Activated CD8-positive, alpha-beta T cell treated with anti-CD3 and anti-CD28 coated beads for 36 hours (primary cell): ENCODE measurements at regions not wholly inside any gene's neighbourhood (a gene's known extent, or its start where the extent isn't known, plus 50 kb on each side); places are given as distances from the start of the nearest gene placed in this dataset.

Experiments
- ATAC-seq: fragments of 200-7000 bp; cut with Tn5 transposase; one replicate; pipeline ENCODE4 v1.10.0; 2021; ENCODE audit warnings: mild to moderate bottlenecking, moderate library complexity
- CTCF ChIA-PET: fragments of 350-600 bp; sonication (Branson Sonifier 250); formaldehyde crosslinking; loops from one replicate; lab custom pipeline; 2021; ENCODE audit warnings: antibody characterized with exemption; lab: Charles Lee
- POLR2A ChIA-PET: fragments of 350-600 bp; sonication (Branson Sonifier 250); formaldehyde crosslinking; loops from one replicate; lab custom pipeline; 2021; ENCODE audit warnings: antibody characterized with exemption; lab: Charles Lee
- DNase-seq: peaks from one replicate; pipeline ENCODE4 v3.0.0-alpha.2; 2020
- H3K27ac Mint-ChIP-seq: one replicate; pipeline ENCODE4 v1.8.0; 2021; ENCODE audit warnings: mild to moderate bottlenecking, mixed read lengths
- H3K27me3 Mint-ChIP-seq: one replicate; pipeline ENCODE4 v1.8.0; 2021; ENCODE audit warnings: mixed read lengths
- H3K36me3 Mint-ChIP-seq: one replicate; pipeline ENCODE4 v1.8.0; 2021; ENCODE audit warnings: low read depth, mixed read lengths
- H3K4me1 Mint-ChIP-seq: one replicate; pipeline ENCODE4 v1.8.0; 2021; ENCODE audit warnings: low read depth, mixed read lengths
- H3K4me3 Mint-ChIP-seq: one replicate; pipeline ENCODE4 v1.8.0; 2021; ENCODE audit warnings: mild to moderate bottlenecking, moderate library complexity, mixed read lengths
- H3K9me3 Mint-ChIP-seq: one replicate; pipeline ENCODE4 v1.8.0; 2021; ENCODE audit warnings: mixed read lengths
- CTCF ChIP-seq: fragments of 200-600 bp; IDR thresholded peaks from one replicate; pipeline ENCODE4 v1.8.0; 2022; ENCODE audit warnings: antibody characterized with exemption, mild to moderate bottlenecking
- intact Hi-C: fragments of 100-400 bp; cut with micrococcal nuclease; formaldehyde crosslinking; loops from one replicate; pipeline ENCODE4 v1.10.0; 2022

- Mint-ChIP-seq H3K27ac (no peak overlapping the region), H3K4me1 (no peaks in the 10 kb centered on the region), H3K27me3 (no peaks in the 10 kb centered on the region), H3K4me3 (no peak overlapping the region), H3K36me3 (no peaks in the 10 kb centered on the region), H3K9me3 (no peaks in the 10 kb centered on the region)
- intact Hi-C loops, result no loop called here
- DNase-seq (no peak), ATAC-seq (no peak)
- TF ChIP-seq CTCF, result no peak
- POLR2A ChIA-PET, result no interaction called here
- CTCF ChIA-PET, result no interaction called here
Measured at GRCh38 chr2:59745085-59745484, 808.4 kb downstream of the BCL11A start.

GRCh38 chr2:59744436-59744835, 809.0 kb downstream of the BCL11A start:
- H3K36me3 Mint-ChIP-seq, result no peaks in the 10 kb centered on the region
- H3K9me3 Mint-ChIP-seq, result no peaks in the 10 kb centered on the region
- ATAC-seq (no peak), DNase-seq (no peak)
- ChIA-PET CTCF (no interaction called here), POLR2A (no interaction called here)
- H3K27ac Mint-ChIP-seq, result no peak overlapping the region
- H3K4me3 Mint-ChIP-seq, result no peak overlapping the region
- no peaks in the 10 kb centered on the region for H3K4me1 Mint-ChIP-seq
- intact Hi-C loops, result no loop called here
- no peak for TF ChIP-seq CTCF
- no peaks in the 10 kb centered on the region for H3K27me3 Mint-ChIP-seq

DNA sequence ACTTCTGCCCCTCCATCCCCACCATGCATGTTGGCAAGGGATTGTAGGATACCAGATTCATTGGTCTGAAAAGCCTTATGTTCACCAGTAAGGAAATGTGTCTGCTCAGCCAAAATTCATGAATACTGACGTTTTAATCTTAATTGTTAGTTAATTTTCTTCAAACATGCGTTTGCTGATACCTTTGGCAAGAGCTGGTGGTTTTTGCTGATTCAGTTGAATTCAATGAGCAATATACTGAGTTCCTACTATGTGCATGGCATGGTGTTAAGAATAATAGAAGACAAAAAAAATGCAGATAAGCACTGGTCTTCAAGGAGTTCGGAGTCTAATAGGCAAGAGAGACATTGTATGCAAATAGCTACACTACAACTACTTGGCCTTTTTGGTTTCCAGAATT, 811.6 kb downstream of the BCL11A start:
- Mint-ChIP-seq H3K4me3 (no peak overlapping the region), H3K9me3 (no peaks in the 10 kb centered on the region), H3K36me3 (no peaks in the 10 kb centered on the region), H3K4me1 (no peaks in the 10 kb centered on the region), H3K27me3 (no peaks in the 10 kb centered on the region), H3K27ac (no peak overlapping the region)
- no peak for TF ChIP-seq CTCF
- POLR2A ChIA-PET, result no interaction called here
- CTCF ChIA-PET, result no interaction called here
- ATAC-seq, result no peak
- intact Hi-C loops, result no loop called here
- no peak for DNase-seq

DNA sequence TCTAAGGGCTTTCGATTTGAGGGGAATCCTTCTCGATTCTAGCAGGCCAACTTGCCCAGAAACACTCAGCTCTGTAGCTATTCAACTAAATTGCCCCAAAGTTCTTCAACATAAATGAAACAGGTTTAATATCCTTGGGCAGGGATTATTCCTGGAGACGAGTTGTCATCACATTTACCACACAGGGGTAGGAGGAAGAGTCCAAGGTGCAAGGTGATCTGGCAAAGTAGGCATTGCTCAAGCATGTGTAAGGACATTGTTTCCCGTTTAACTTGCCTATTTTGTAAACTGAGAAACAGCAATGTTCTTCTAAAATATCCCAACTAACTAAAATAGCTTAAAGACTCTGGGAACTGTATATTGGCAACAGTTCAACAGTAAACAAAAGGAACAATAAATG, 814.3 kb downstream of the BCL11A start:
- intact Hi-C loops, result no loop called here
- H3K36me3 Mint-ChIP-seq, result no peaks in the 10 kb centered on the region
- DNase-seq (no peak), ATAC-seq (no peak)
- CTCF ChIA-PET, result no interaction called here
- H3K9me3 Mint-ChIP-seq, result no peaks in the 10 kb centered on the region
- no peak overlapping the region for H3K27ac Mint-ChIP-seq
- no peak overlapping the region for H3K4me3 Mint-ChIP-seq
- TF ChIP-seq CTCF, result no peak
- no peaks in the 10 kb centered on the region for H3K27me3 Mint-ChIP-seq
- POLR2A ChIA-PET, result no interaction called here
- no peaks in the 10 kb centered on the region for H3K4me1 Mint-ChIP-seq

DNA sequence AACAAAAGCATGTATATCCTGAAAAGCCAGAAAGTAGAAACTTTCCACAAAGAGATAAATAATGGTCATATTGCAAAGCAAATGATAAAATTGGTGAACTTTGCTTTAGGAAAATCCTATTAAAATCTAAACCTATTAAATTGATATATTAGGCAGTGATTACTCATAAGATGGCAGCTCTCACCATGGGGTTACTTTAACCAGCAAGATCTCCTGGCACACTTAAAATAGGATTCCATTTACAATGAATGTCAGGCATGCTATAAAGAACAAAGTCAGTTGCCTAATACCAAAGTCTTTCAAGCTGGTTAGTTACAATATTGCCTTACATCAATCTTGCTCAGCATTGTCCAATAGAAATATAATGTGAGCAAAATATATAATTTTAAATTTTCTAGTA, 816.2 kb downstream of the BCL11A start:
- no peaks in the 10 kb centered on the region for H3K4me1 Mint-ChIP-seq
- H3K27me3 Mint-ChIP-seq, result no peaks in the 10 kb centered on the region
- ChIA-PET CTCF (no interaction called here), POLR2A (no interaction called here)
- ATAC-seq, result no peak
- no peak overlapping the region for H3K27ac Mint-ChIP-seq
- intact Hi-C loops, result no loop called here
- H3K4me3 Mint-ChIP-seq, result no peak overlapping the region
- no peak for DNase-seq
- no peaks in the 10 kb centered on the region for H3K36me3 Mint-ChIP-seq
- TF ChIP-seq CTCF, result no peak
- H3K9me3 Mint-ChIP-seq, result no peaks in the 10 kb centered on the region
